ENCODE measurements at regions not wholly inside any gene's neighbourhood (a gene's known extent, or its start where the extent isn't known, plus 50 kb on each side); places are given as distances from the start of the nearest gene placed in this dataset.

DNA sequence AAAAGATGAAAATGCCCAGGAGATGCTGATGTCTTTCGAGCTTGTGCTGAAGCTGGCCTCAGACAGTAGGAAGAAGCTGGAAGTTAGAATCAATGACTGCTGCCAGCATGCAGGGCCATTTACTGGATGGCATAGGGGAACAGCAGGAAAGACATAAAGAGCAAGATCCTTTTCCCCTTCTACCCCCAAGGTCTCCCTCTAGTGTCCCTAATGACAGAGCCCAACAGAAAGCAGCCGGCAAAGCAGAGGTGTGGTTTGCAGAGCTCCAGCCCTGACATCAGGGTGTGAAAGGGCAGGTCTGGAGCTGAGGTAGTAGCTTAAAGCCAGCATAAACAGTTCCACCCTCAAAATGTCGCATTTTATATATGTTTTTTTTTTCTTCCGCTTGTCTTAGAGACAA lies 1560.7 kb upstream of the TMEM132C start:
- H3K4me1 ChIP-seq (ENCODE audit: insufficient read depth, low read length, poor library complexity, severe bottlenecking) = no peaks in the 10 kb centered on the region
- CTCF ChIA-PET (ENCODE audit: unreplicated experiment) = no interaction called here
- POLR2A ChIA-PET = no interaction called here
- intact Hi-C loops (cut with micrococcal nuclease; ENCODE audit: unreplicated experiment) = no loop called here
- no peak overlapping the region for H3K27ac ChIP-seq (ENCODE audit: low read depth, low read length, poor library complexity, severe bottlenecking)
- H4K20me1 ChIP-seq (ENCODE audit: insufficient read depth, low read length) = no peaks in the 10 kb centered on the region
- TF ChIP-seq EZH2phosphoT487 (IDR thresholded peaks at IDR 0.05; ENCODE audit: borderline replicate concordance, low read depth, low read length) = no peak
- TF ChIP-seq, protein P1, sequence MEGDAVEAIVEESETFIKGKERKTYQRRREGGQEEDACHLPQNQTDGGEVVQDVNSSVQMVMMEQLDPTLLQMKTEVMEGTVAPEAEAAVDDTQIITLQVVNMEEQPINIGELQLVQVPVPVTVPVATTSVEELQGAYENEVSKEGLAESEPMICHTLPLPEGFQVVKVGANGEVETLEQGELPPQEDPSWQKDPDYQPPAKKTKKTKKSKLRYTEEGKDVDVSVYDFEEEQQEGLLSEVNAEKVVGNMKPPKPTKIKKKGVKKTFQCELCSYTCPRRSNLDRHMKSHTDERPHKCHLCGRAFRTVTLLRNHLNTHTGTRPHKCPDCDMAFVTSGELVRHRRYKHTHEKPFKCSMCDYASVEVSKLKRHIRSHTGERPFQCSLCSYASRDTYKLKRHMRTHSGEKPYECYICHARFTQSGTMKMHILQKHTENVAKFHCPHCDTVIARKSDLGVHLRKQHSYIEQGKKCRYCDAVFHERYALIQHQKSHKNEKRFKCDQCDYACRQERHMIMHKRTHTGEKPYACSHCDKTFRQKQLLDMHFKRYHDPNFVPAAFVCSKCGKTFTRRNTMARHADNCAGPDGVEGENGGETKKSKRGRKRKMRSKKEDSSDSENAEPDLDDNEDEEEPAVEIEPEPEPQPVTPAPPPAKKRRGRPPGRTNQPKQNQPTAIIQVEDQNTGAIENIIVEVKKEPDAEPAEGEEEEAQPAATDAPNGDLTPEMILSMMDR (conservative IDR thresholded peaks at IDR 0.05; ENCODE audit: low read length) = no peak
- no peak overlapping the region for H3K4me2 ChIP-seq (ENCODE audit: low read length)
- no peaks in the 10 kb centered on the region for H3K9me3 ChIP-seq (ENCODE audit: low read length)
- H3K79me2 ChIP-seq (ENCODE audit: insufficient read depth, low read depth, low read length) = no peaks in the 10 kb centered on the region
- H3K4me3 ChIP-seq (ENCODE audit: low read depth, low read length, poor library complexity, severe bottlenecking) = no peak overlapping the region
- H2AFZ ChIP-seq (ENCODE audit: low read length) = no peak overlapping the region
- no peak for DNase-seq (ENCODE audit: low spot score)
- no TSS peak for BruUV-seq (replicated peaks)
- no peaks in the 10 kb centered on the region for H3K36me3 ChIP-seq (ENCODE audit: insufficient read depth, low read length)
- no peaks in the 10 kb centered on the region for H3K9me2 ChIP-seq (ENCODE audit: insufficient read depth, low read length)

DNA sequence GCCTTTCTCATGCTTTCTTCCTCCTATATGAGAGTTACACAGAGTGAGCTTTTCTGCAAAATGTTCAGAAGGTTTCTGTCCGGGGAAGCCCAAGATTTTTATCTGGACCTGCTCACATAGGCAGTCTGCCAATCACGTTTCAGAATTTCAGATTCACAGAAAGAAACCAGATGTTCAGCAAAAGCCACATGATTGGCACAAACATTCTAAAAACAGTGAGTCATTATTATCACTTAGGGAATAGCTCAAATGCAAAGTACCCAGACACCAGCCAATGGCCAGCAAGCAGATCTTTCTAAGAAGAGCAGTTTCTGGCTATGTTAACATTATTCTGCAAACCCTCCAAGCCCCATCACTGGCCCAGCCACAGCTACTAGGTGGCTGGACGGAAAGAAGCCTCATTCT lies 1558.5 kb upstream of the TMEM132C start:
- no peaks in the 10 kb centered on the region for H3K36me3 ChIP-seq (ENCODE audit: insufficient read depth, low read length)
- H3K27ac ChIP-seq (ENCODE audit: low read depth, low read length, poor library complexity, severe bottlenecking) = no peak overlapping the region
- H4K20me1 ChIP-seq (ENCODE audit: insufficient read depth, low read length) = no peaks in the 10 kb centered on the region
- no peaks in the 10 kb centered on the region for H3K9me2 ChIP-seq (ENCODE audit: insufficient read depth, low read length)
- H3K4me2 ChIP-seq (ENCODE audit: low read length) = no peak overlapping the region
- intact Hi-C loops (cut with micrococcal nuclease; ENCODE audit: unreplicated experiment) = no loop called here
- TF ChIP-seq EZH2phosphoT487 (IDR thresholded peaks at IDR 0.05; ENCODE audit: borderline replicate concordance, low read depth, low read length) = no peak
- TF ChIP-seq, protein P1 (conservative IDR thresholded peaks at IDR 0.05; ENCODE audit: low read length) = no peak
- H3K9me3 ChIP-seq (ENCODE audit: low read length) = no peaks in the 10 kb centered on the region
- POLR2A ChIA-PET = interaction anchor here (0.6 kb wide), 1 partner anchor 44 kb away, joined by 3 read pairs; no protein-coding TSS in a partner anchor
- no peak overlapping the region for H3K4me3 ChIP-seq (ENCODE audit: low read depth, low read length, poor library complexity, severe bottlenecking)
- BruUV-seq (replicated peaks) = no TSS peak
- H3K4me1 ChIP-seq (ENCODE audit: insufficient read depth, low read length, poor library complexity, severe bottlenecking) = no peaks in the 10 kb centered on the region
- DNase-seq (ENCODE audit: low spot score) = no peak
- H3K79me2 ChIP-seq (ENCODE audit: insufficient read depth, low read depth, low read length) = no peaks in the 10 kb centered on the region
- CTCF ChIA-PET (ENCODE audit: unreplicated experiment) = no interaction called here
- no peak overlapping the region for H2AFZ ChIP-seq (ENCODE audit: low read length)

DNA sequence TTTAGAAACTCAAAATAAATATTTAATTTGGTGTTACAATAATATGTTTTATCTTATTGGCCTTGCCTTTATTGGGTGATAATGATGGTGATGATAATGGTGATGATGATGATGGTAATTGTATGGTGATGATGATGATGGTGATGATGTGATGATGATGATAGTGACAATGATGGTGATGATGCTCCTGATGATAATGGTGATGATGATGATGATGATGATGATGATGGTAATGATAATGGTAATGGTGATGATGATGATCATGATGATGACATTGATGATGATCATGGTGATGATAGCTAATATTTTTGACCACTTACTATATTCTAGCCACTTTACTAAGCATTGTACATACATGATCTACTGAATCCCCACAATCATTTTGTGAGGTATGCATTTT lies 1548.6 kb upstream of the TMEM132C start:
- H3K4me3 ChIP-seq (ENCODE audit: low read depth, low read length, poor library complexity, severe bottlenecking) = no peak overlapping the region
- POLR2A ChIA-PET = no interaction called here
- no peak for DNase-seq (ENCODE audit: low spot score)
- H3K9me2 ChIP-seq (ENCODE audit: insufficient read depth, low read length) = no peaks in the 10 kb centered on the region
- no peak overlapping the region for H2AFZ ChIP-seq (ENCODE audit: low read length)
- H3K9me3 ChIP-seq (ENCODE audit: low read length) = no peaks in the 10 kb centered on the region
- no TSS peak for BruUV-seq (replicated peaks)
- no peaks in the 10 kb centered on the region for H4K20me1 ChIP-seq (ENCODE audit: insufficient read depth, low read length)
- no peaks in the 10 kb centered on the region for H3K4me1 ChIP-seq (ENCODE audit: insufficient read depth, low read length, poor library complexity, severe bottlenecking)
- H3K36me3 ChIP-seq (ENCODE audit: insufficient read depth, low read length) = no peaks in the 10 kb centered on the region
- H3K79me2 ChIP-seq (ENCODE audit: insufficient read depth, low read depth, low read length) = no peaks in the 10 kb centered on the region
- no peak overlapping the region for H3K4me2 ChIP-seq (ENCODE audit: low read length)
- TF ChIP-seq, protein P1 (conservative IDR thresholded peaks at IDR 0.05; ENCODE audit: low read length) = no peak
- no peak for TF ChIP-seq EZH2phosphoT487 (IDR thresholded peaks at IDR 0.05; ENCODE audit: borderline replicate concordance, low read depth, low read length)
- H3K27ac ChIP-seq (ENCODE audit: low read depth, low read length, poor library complexity, severe bottlenecking) = no peak overlapping the region
- CTCF ChIA-PET (ENCODE audit: unreplicated experiment) = no interaction called here
- intact Hi-C loops (cut with micrococcal nuclease; ENCODE audit: unreplicated experiment) = no loop called here
